MV-4-11 (cell line): ENCODE measurements at regions not wholly inside any gene's neighbourhood (a gene's known extent, or its start where the extent isn't known, plus 50 kb on each side); places are given as distances from the start of the nearest gene placed in this dataset.

Source experiments
- DNase-seq: peaks from one replicate; lab custom pipeline; 2025; lab: John Stamatoyannopoulos, UW

DNA sequence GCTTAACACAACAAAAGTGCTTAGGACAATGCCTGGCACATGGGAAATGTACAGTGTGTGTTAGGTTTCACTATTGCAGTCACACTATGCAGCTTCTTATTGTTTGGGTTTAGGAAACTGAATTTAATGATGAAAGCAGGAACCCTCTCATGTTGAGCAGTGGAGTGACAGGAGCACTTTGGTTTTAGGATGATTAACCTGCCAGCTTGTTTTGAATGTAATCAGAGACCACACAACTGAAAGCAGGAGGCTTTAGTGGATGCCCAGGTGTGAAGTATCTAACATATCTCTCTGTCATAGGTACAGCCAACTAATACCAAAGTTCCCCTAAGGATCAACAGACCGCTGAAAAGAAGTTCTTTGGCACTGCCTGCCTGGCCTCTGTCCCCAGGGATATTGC is 406.9 kb upstream of the USP24 start:
- DNase-seq, result no peak

DNA sequence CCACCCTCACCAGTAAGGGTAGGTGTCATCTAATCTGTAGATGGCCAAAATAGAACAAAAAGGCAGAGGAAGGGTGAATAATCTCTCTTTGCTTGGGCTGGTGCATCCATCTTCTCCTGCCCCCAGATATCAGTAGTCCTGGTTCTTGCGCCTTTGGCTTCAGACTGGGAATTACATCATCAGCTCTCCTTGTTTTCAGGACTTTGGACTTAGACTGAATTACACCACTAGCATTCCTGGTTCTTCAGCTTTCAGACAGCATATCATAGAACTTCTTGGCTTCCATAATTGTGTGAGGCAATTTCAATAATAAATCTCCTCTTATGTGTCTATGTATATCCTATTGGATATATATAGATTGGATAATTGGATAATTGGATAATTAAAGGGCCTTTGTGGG is 403.0 kb upstream of the USP24 start:
- no peak for DNase-seq

DNA sequence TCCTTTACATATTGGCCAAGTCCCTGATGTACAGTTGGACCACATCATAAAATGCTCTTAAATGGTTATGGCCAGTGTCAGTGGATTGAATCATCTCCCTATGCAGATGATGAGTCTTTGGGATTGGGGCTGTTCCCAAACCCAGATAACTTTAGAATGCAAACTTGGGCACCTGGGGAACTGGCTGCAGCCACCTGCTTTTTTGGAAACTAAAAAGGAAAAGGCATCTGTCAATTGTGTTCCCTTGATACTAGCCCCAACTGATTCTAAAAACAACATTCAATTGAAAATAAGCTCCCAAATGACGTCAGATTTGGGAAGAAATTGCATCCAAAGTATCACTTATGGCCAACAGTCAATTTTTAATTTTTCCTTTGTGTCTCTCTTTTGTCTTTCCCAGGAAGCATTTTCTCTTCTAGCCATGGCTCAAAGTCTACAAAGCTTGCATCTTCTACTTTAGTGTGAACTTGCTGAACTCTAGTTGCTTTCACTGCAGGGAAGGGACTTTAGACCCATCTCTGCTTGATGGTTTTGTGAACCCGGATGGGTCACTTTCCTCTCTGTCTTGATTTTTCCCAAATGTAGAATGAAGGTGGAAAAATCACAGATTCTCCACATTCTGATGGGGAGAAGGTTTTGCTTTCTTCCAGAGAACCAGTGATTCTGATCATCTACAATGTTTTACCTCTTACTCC is 402.3 kb upstream of the USP24 start:
- no peak for DNase-seq

DNA sequence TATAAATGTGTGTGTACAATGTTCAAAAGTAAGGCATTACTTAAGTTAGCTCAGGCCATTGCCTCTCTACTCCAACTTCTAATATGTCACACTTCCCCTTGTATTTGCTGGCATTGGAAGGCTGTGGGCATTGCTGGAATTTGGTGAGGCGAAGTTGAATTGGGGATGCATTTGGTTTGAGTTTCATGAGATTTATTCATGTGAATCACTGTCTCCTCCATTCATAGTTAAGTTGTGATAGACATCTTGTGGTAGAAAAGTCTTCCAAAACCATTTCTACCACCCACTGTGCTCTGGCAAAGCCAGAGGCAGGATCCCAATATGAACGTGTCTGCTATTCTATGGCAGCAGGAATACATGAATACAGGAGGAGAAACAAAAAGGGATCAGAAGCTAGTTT is 397.8 kb upstream of the USP24 start:
- DNase-seq, result no peak

DNA sequence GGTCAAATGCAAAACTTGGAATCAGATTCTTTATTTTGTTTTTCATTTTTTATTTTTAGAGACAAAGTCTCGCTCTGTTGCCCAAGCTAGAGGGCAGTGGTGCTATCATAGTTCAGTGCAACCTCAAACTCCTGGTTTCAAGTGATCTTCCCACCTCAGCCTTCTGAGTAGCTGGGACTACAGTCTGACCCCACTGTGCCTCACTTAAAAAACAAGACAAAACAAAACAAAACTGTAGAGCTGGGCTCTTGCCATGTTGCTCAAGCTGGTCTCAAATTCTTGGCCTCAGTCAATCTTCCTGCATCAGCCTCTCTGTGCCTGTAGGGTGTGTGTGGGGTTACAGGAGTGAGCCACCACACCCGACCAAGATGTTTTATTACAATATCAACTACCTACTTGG is 396.0 kb upstream of the USP24 start:
- DNase-seq, result no peak

DNA sequence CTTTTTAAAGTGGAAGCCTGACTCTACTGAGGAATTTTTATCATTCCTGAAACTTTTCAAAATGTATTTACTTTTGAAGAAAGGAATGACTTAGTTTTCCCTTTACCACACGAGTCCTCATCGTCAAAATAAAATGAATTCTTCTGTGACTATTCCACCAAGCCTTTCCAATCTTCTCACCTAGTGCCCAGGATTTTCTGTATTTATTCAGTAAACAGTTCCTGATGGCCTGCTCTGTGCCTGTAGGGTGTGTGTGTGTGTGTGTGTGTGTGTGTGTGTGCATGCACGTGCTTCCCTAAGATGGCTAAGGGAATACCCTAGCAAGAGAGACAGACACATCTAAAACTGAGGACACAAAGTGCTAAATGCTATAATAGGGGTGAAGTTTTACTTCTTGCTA is 395.0 kb upstream of the USP24 start:
- no peak for DNase-seq

DNA sequence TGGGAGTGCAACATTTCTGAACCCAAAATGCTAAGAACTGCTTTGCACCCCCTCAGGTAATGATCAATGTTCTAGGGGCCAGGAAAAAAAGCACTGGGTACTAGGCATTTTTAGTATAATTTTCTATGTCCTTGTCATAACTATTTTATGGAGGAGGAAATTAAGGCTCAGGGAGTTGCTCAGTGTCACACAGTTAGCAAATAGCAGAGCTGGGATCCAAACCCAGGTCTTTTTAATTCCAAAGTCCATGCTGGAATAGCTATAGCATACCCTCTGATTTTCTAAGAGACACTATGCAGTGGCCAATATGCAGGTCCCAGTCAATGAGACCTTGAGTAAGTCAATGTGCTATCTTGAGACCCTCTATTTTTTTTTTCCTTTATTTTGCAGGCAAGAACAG is 394.5 kb upstream of the USP24 start:
- no peak for DNase-seq

DNA sequence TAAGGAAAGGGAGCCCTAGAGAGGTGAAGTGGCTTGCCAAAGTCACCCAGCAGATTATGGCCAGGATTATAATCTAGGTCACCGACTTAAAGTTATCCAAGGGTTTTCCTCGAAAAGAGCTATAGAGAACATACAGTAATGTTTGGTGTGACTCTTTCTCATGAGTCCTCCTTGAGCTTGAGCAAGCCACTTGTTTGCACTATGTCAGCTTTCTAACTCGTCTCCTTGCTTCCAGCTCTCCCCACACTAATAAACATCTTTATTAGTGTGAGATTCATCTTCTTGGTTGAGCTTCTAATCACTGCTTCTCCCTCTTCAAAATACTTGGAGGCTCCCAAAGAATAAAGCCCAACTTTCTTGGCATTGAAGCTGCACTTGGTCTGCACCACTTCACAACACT is 390.0 kb upstream of the USP24 start:
- DNase-seq, result no peak

DNA sequence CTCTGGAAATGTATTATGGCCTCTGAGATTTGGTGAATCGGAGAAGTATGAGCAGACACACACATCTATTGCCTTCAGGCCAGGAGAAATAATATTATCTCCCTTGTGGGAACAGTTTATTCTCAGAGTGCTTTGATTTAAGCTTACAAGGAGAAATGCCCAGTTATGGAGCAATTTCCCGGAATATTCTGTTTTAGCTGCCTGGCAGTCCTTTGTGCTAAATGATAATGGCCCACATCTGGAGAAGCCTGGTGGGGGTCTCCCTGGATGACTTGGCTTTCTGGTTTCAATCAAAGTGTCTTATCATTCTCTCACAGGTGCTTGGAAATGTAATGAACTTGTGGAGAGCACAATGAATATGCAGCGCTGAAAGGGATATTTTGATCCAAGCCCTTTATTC is 389.6 kb upstream of the USP24 start:
- DNase-seq, result no peak

DNA sequence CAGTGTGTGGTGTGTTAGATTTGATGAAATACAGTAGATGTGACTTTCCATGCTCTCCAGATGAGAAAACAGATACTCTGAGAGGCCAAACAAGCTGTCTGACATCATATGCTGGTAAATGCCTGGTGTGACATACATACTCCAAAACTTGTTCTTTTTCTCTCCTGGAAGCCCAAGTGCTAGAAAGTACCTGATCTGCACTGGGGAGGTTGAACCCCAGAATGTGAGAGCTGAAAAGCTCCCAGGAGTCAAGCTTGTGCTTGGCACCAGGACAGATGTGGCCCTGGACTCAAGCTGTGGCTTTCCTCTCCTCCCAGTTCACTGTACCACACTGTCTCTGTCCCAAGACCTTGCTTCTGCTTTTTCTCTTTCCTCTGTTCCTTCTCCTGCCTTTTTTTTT is 389.0 kb upstream of the USP24 start:
- DNase-seq, result peak; percentile 63

DNA sequence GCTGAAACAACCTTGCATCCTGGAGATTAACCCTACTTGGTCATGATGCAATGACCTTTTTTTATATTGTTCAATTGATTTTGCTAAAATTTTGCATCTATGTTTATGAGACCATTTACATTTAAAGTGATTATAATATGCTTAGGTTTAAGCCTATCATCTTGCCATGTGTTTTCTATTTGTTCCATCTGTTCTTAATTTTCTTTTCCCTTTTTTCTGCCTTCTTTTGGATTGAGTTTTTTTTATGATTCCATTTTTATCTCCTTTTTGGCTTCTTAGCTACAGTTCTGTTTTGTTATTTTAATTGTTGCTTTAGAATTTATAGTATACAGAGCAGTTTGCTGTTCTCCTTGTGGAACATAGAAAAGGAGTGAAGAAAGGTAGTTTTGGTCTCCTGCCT is 385.1 kb upstream of the USP24 start:
- no peak for DNase-seq

DNA sequence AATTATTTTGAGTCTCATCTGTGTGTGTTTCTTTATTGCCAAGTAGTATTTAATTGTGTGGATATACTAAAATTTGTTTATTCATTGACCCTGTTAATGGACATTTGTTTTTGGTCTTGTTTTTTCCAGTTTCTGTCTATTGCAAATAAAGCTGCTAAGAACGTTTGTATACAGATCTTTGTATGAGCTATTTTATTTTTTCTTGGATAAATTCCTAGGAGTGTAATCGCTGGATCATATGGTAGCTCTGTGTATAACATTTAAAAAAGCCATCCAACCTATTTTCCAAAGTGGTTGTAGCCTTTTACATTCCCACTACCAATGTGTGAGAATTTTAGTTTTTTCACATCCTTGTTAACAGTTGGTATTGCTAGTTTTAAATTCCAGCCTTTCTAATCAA is 382.7 kb upstream of the USP24 start:
- DNase-seq, result no peak

DNA sequence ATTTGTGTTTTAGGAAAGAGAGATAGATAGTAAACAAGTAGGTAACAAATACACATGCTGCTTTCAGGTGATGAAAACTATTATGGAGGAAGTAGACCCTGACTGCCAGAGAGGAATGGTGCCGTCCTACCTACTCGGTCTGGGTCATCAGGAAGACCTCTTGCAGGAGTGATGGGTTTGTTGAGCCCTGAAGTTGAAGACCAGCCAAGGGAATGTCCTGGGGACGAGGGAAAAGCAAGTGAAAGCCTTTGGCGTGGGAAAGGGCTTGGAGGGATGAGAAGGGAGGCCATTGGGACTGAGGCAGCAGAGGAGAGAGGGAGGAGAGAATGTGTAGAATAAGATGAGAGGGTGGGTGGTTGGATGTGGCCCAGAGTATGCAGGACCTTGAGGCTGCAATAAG is 379.5 kb upstream of the USP24 start:
- DNase-seq, result no peak

DNA sequence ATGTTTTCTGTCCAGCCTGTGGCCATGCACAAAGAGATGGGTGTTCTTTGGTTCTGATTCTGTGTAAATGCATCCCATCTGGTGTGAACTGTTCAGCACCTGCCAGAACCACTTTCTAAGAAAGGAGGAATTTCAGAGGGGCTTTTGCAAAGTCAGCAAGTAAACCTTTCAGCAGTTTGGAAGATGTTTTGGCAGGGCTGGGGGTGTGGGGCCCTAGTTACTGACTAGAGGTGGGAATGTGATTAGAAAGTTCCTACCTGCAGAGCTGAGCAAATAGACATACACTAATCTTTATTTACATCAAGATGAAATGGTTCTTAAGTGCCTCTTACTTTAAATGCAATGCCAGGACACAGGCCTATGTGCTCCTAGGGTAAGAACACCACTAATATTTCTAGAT is 378.1 kb upstream of the USP24 start:
- DNase-seq, result no peak

DNA sequence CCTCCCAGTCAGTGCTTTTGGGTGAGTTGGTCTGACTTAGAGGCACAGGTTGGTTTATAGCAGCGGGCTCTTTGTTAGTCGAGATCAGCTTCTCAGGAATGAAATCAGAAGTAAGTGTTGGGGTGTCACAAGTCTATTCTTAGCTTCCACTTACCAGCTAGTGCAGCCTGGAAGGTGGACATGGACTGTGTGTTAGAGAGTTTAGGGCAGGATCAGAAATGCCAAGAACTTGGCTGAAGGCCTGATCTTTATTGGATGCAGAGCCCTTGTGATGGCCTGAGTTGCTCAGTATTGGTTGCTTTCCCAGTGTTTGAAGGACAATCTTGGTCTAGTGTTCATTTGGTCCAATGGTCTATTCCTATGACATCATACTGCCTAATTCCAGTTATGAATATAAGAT is 377.0 kb upstream of the USP24 start:
- DNase-seq, result no peak

DNA sequence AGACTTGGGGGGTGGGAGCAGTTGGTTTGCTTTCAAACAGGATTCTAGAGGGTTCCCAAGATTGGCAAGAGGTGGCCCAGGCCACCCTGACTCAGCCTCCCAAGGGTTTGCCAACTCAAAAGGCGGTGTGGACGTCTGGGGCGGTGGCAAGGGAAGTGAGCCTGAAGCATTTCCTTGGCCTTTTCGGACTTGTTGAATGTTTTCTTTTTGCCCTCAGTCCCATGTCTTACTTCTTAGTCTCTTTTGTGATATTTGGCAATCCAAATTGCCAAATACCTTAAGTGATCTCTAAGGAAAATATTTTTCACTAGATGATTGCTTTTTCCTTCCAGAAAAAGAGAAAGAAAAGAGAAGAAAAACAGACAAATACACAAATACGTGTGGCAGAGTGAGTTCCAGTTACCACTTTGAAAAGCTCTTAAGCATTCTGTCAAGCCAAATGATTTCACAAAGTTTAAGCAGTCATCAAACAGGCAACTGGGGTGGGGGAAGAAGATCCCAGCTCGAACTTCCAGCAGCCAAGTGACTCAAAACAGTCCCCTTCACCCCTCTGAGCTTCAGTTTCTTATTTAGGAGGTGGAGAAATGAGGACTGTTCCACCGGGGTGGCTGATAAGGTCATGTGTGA is 374.6 kb upstream of the USP24 start:
- DNase-seq, result no peak

DNA sequence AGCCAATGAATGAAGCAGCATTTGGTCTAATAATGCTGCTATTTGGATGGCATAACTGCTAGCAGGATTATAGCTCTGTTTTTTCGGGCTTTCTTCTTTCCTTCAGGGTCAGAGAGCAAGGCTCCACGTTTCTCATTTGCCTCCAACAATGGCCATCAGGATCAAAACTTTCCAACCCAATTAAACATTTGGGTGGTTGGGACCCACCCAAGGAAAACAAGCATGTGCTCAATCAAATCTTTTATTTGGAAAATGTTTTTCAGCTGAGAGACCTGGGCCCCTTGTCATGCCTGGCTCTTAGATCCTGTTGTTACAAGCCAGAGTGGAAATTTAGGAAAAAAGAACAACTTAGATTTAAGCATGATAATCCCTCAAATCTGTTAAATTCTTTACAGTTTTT is 373.1 kb upstream of the USP24 start:
- no peak for DNase-seq

DNA sequence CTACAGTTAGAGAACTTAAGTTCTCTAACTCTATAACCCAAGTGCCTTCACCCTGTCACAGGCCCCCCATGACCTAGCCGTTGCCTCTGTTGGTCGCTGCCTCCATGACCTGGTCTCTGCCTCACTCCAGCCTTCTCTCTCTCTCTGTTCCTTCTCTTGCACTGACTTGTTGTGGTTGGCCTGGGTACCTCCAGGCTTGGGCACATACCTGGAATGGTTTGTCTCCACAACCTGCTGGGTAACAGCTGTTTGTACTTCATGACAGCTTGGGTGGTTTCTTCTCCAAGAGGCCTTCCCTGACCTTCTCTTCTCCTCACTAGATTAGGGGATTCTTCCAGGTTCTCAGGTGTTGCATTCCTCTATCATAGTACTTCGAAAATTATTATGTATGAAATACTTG is 371.6 kb upstream of the USP24 start:
- DNase-seq, result no peak

DNA sequence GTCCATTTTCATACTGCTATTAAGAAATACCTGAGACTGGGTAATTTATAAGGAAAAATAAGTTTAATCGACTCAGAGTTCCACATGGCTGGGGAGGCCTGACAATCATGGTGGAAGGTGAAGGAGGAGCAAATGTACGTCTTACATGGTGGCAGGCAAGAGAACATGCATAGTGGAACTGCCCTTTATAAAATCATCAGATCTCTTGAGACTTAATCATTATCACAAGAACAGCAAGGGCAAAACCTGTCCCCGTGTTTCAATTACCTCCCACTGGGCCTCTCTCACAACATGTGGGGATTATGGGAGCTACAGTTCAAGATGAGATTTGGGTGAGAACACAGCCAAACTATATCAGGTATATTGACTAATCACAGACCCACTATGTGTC is 370.2 kb upstream of the USP24 start:
- no peak for DNase-seq

DNA sequence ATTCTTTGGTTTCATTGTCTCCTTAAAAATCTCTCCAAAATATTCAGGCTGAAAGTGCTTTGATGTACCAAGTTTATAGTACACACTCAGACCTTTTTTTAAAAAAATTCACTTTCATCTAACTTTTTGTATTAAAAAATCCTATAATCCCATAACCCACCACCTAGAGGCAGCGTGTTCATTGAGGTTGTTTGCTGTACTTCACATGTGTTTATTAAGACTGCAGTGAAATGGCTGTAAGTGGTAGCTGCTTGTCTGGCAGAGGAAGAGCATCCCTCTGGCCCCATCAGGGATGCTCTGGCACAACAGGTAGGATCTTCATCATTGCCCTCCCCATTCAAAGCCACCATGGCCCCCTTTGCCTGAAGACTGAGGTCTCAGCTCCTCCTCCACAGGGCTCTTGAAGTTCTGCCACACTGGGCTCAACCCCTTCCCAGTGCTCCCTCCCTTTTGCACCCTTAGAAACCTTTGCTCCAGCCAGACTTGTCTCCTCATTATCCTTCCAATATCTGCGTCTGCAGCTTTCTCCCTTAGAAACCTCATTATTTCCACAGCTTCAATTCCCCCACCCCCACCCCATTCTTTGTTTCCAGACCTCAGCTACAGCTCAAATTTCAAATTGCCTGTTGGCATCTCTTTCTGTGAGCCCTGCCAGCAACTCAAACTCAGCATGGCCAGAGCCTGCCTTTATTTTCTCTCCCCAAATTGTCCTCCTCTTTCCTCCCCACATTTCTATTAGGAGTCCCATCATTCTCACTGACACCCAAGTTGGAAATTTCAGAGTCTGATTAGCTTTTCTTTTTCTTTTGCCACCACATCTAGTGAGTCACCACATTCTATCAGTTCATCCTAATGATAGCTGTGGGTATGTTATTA is 369.6 kb upstream of the USP24 start:
- no peak for DNase-seq

DNA sequence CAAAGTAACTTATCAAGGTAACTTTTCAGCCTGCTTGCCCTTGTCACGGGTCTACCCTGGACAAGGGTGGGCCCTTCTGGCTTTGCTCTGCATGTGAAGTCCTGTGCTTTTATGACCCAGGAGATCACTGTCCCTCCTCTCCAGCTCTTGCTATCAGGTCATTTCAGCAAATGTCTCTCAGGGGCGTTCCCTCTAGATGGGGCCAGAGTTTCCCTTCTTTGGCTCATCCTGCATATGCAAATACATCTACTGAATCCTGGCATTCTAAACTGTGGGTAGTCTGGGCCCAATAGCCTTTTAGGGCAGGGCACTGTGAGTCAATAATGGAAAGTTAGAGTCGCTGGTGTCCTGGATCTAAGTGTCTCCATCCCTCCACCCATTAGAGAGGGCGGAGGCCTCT is 366.9 kb upstream of the USP24 start:
- DNase-seq, result no peak

DNA sequence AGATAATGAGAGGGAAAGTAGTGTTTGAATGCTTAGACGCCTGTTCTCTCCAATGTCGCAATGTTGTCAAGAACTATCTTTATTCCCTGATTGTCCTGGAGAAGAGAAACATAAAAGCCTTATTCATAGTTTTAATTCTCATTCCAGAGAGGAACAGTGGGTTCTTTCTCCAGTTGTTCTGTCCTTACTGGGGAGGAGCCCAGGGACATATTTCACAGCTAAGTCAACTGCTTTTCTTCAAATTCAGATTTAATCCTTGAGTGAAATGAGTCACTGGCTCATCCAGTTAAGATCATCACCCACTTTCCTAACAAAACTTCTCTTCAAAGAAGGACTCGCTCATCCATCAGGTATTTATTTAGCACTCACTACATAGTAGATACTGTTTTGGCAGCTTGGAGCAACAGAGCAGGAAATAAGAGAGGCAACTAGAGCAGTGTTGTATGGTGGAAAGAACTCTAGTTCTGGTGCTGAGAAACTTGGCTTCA is 365.7 kb upstream of the USP24 start:
- no peak for DNase-seq

DNA sequence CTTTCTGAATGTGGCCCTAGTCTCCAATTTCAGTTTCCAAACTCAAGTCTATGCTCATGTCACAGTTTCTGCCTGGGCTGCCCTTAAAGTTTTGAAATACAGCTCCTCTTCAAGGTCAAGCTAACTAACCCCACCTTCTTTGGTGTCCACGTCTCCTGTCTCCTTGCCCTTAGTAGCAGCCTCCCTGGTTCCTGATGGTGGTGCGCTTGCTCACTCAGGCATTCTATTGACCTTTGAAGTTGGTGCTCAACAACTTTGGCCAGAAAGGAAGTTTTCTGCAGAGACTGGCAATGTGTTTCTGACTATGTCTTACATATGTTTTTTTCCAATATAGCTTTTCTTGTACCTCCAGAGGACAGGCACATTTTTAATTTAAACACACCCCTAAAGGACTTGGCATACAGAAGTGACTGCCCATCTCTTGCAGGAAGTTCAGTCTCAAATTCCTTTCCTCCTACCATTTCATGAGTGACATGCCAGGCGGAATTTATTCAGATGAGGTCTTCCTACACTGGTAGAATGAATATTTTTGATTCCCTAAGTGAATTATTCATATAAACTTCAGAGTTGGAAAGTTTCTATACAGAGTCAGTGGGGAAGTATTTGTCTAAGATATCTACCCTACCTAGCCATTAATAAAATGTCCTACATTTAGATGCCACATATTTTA is 364.3 kb upstream of the USP24 start:
- DNase-seq, result no peak
